GM12874 (cell line): ENCODE measurements at regions not wholly inside any gene's neighbourhood (a gene's known extent, or its start where the extent isn't known, plus 50 kb on each side); places are given as distances from the start of the nearest gene placed in this dataset.

Experiments used
- TF ChIP-seq, protein P1 (sequence below): IDR thresholded peaks from 2 replicates; pipeline ENCODE4 v1.5.1; 2011; ENCODE audit warnings: low read depth, mild to moderate bottlenecking, control low read depth, low read length, moderate library complexity; ENCODE audit not compliant: insufficient read depth

DNA sequence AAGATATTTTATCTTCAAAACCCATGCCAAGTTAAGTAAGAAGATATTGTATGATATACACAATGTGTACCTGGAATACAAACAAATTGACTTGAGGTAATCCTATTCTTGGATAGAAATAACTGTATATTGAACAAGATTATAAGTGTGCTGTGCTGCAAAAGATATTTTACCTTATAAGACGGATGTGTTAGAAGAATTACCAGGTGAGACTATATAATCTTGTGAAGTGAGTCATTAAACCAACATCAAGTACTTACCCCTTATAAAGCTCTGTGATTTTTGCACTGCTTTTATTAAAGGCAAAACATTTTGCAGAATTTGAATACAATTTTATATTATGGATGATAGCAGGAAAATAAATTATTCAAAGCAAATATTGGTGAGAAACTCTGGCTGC, 570.0 kb downstream of the MMUT start:
- TF ChIP-seq, protein P1, sequence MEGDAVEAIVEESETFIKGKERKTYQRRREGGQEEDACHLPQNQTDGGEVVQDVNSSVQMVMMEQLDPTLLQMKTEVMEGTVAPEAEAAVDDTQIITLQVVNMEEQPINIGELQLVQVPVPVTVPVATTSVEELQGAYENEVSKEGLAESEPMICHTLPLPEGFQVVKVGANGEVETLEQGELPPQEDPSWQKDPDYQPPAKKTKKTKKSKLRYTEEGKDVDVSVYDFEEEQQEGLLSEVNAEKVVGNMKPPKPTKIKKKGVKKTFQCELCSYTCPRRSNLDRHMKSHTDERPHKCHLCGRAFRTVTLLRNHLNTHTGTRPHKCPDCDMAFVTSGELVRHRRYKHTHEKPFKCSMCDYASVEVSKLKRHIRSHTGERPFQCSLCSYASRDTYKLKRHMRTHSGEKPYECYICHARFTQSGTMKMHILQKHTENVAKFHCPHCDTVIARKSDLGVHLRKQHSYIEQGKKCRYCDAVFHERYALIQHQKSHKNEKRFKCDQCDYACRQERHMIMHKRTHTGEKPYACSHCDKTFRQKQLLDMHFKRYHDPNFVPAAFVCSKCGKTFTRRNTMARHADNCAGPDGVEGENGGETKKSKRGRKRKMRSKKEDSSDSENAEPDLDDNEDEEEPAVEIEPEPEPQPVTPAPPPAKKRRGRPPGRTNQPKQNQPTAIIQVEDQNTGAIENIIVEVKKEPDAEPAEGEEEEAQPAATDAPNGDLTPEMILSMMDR, result no peak

DNA sequence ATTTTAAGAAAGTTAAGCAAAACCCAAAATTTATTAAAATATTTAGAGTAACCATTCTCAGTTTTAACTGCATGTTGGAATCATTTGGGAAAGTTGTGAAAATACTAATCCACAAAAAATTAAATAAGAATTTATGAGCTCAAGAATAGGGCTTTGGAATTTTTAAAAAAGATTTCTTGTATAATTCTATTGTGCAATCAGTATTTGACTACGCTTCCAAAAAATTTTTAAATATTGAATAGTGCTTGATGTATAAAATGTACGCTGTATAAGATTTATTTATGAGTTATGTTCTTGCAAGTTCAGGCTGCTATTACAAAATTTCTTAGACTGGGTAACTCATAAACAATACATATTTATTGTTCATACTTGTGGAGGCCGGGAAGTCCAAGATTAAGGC, 571.7 kb downstream of the MMUT start:
- TF ChIP-seq, protein P1, result no peak

DNA sequence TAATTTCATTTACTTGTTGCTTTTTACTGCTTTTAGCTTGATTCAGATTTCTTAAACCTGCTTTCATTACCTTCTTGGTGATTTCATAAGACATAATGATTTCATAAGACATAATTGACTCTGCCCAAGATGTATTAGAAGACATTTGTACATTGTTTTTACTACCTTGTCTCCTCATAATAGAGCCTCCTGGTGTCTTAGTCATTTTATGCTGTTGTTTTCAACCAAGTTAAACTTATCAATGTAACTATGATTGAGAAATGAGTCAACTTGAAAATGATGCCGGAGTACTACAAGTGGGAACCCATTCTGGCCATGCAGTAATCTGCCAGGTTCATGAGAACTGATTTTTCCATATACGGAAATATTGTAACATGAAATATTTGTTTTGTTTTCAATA, 573.6 kb downstream of the MMUT start:
- TF ChIP-seq, protein P1, result no peak

DNA sequence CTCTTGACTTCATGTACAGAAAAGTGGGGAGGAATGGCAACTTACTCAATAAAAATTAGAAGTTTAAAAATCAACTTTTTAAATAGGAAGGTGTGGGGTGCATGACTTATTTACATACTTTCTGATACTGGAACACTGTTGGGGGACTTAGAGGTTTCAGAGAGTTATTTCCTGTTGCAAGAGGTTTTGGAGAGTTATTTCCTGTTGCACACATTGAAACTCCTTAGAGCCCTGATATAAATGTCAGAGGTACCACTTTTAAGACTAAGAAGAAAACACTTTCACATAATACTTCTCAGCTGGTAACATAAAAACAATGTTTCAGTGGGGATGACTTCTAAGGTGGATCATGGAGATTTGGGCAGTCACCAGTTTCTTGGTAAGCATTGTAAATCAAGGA, 579.9 kb downstream of the MMUT start:
- TF ChIP-seq, protein P1, result no peak

DNA sequence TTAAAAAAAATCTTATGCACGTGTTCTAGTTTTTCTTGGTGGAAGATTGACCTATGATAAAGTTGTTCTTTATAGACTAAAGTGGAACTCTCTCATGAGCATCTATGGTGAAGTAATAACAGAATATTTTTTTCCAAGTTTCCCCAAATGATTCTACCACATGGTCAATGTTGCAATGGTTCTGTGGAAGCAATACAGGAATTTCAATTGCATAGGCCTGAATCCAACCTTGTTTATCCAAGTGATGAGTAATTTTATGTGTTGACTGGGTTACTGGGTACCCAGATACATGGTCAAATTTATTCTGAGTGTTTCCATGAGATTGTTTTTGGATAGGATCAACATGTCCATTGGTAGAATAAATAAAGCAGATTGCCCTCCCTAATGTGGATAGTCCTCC, 581.5 kb downstream of the MMUT start:
- TF ChIP-seq, protein P1, result no peak

DNA sequence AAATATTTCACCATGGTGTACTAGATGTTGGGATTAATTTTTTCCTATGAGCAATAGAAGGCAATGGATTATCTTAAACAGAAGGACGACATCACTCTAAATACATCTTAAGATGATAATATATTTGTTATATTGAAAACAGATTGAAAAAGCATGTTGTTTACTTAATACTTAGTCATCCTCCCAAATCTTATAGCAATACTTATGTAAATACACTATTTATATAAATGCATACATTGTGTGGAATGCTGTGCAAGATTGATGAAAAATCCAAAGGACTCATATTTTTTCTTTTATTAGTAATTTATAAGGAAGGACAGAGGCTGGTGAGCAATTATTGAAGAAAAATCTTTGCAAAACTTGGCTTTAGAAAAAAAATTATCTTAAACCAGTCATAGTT, 593.5 kb downstream of the MMUT start:
- TF ChIP-seq, protein P1, result no peak

DNA sequence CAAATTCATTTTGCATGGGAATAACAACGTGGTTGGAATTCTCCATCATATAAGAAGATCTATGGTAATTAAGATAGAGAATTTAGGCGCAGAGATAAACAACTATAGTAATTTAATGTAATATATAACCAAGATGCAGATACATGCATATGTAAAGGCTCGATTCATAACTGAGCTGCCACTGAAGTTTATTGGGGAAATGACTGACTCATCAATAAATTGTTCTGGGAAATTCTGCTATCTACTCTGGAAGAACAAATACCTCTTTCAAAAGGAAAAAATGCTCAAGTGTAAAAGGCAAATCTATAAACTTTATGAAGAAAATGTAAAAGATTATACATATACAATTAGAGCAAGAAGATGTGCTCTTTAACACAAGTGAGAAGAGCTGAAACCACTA, 596.4 kb downstream of the MMUT start:
- TF ChIP-seq, protein P1, result no peak

DNA sequence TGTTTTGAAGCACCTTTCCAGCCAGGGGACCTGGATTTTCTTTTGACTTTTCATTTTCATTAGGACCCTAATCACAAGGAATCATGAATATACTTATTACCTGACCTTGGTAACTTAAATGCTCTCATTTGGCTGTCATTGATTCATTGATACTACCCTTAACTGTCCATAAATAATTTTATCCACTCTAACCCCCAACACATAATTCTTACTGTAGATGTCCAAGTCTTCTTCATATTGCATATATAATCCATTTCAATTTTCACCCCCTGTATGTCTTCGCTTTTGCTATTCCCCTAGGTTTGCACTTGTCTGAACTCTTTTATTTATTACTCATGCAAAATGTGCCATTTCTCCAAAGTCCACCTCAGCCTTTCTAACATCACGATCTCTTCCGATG, 602.9 kb downstream of the MMUT start:
- TF ChIP-seq, protein P1, result no peak
